Endodermal cell (in vitro differentiated cells): ENCODE measurements at regions not wholly inside any gene's neighbourhood (a gene's known extent, or its start where the extent isn't known, plus 50 kb on each side); places are given as distances from the start of the nearest gene placed in this dataset.

Experiments used
- DNase-seq: peaks from one replicate; pipeline ENCODE4 v3.0.0-alpha.2; 2017
- H3K27ac ChIP-seq: 2 replicates; pipeline ENCODE4 v1.5.1; 2013; ENCODE audit warnings: mild to moderate bottlenecking, low read depth, low read length, moderate library complexity
- H3K27me3 ChIP-seq: 2 replicates; pipeline ENCODE4 v1.6.1; 2013; ENCODE audit warnings: mild to moderate bottlenecking, low read length, moderate library complexity; ENCODE audit not compliant: insufficient read depth, control insufficient read depth, poor library complexity, severe bottlenecking
- H3K36me3 ChIP-seq: 2 replicates; pipeline ENCODE4 v1.7.0; 2013; ENCODE audit warnings: mild to moderate bottlenecking, low read length, moderate library complexity; ENCODE audit not compliant: control insufficient read depth, insufficient read depth
- H3K4me1 ChIP-seq: one replicate; pipeline ENCODE4 v1.7.0; 2013; ENCODE audit warnings: low read length; ENCODE audit not compliant: control insufficient read depth, insufficient read depth
- H3K4me3 ChIP-seq: 2 replicates; pipeline ENCODE4 v1.5.1; 2013; ENCODE audit warnings: mild to moderate bottlenecking, low read length, moderate library complexity
- H3K9ac ChIP-seq: 2 replicates; pipeline ENCODE4 v1.6.1; 2013; ENCODE audit warnings: mild to moderate bottlenecking, low read length, moderate library complexity; ENCODE audit not compliant: poor library complexity, severe bottlenecking; ENCODE audit errors: extremely low read depth
- H3K9me3 ChIP-seq: 2 replicates; pipeline ENCODE4 v1.6.1; 2013; ENCODE audit warnings: mild to moderate bottlenecking, low read length, moderate library complexity; ENCODE audit not compliant: control insufficient read depth
- H3K27ac Mint-ChIP-seq: 2 replicates; pipeline ENCODE4 v1.8.0; 2020; ENCODE audit warnings: mixed read lengths
- H3K27me3 Mint-ChIP-seq: 2 replicates; pipeline ENCODE4 v1.8.0; 2021; ENCODE audit warnings: mild to moderate bottlenecking, mixed read lengths; ENCODE audit not compliant: insufficient read depth
- H3K36me3 Mint-ChIP-seq: 2 replicates; pipeline ENCODE4 v1.8.0; 2020; ENCODE audit warnings: low read depth, mixed read lengths
- H3K4me1 Mint-ChIP-seq: 2 replicates; pipeline ENCODE4 v1.8.0; 2020; ENCODE audit warnings: mixed read lengths
- H3K4me3 Mint-ChIP-seq: 2 replicates; pipeline ENCODE4 v1.8.0; 2020; ENCODE audit warnings: mild to moderate bottlenecking, moderate library complexity, mixed read lengths
- H3K9me3 Mint-ChIP-seq: 2 replicates; pipeline ENCODE4 v1.8.0; 2020; ENCODE audit warnings: mild to moderate bottlenecking, mixed read lengths
- CTCF ChIP-seq: fragments of 200-600 bp; sonication (generic); conservative IDR thresholded peaks from 2 replicates; pipeline ENCODE4 v1.5.0; 2021; ENCODE audit warnings: antibody characterized with exemption, mild to moderate bottlenecking
- WGBS, 2 experiments: methylation state at CpG; one replicate each; pipeline versions ENCODE4 v1.1.5 to v1.1.7; 2013; ENCODE audit warnings: missing lambda C conversion rate in 2 of 2, mixed read lengths in 1 of 2; ENCODE audit not compliant: insufficient coverage in 1 of 2, insufficient read length in 1 of 2; 5-methylcytosine and 5-hydroxymethylcytosine counted together

DNA sequence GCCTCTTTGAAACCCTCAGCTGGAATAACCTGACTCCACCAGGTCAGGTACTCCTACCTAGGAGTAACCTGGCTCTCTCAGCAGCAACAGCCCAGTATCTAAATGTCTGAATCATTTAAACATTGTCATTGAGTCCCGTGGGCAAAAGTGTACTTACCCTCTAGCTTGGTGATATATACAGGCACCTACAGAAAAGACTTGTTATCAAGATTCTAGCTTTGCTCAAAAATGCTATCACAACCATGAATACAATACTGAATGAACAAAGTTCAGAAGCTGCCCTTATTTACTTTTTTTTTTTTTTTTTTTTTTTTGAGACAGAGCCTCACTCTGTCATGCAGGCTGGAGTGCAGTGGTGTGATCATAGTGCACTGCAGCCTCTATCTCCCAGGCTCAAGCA lies 268.2 kb downstream of the ZNF608 start:
- 90 to 100% methylated on average over 1 of the region's 1 CpG for WGBS, 2 experiments
- no peaks in the 10 kb centered on the region for H3K4me1 ChIP-seq
- Mint-ChIP-seq H3K36me3 (no peaks in the 10 kb centered on the region), H3K9me3 (no peaks in the 10 kb centered on the region), H3K4me3 (no peak overlapping the region), H3K4me1 (peaks cover 19% of the 10 kb centered on the region), H3K27ac (no peak overlapping the region), H3K27me3 (no peaks in the 10 kb centered on the region)
- H3K9me3 ChIP-seq: no peaks in the 10 kb centered on the region
- H3K27ac ChIP-seq: no peak overlapping the region
- H3K9ac ChIP-seq: no peak overlapping the region
- DNase-seq: no peak
- no peak for TF ChIP-seq CTCF
- H3K4me3 ChIP-seq: no peak overlapping the region
- H3K27me3 ChIP-seq: no peaks in the 10 kb centered on the region
- no peaks in the 10 kb centered on the region for H3K36me3 ChIP-seq

- no peak overlapping the region for H3K9ac ChIP-seq
- no peaks in the 10 kb centered on the region for H3K36me3 Mint-ChIP-seq
- 77% methylated on average over 2 of the region's 2 CpGs; no CpG with 5 or more reads in 1 of the 2 experiments for WGBS, 2 experiments
- no peak for TF ChIP-seq CTCF
- no peaks in the 10 kb centered on the region for H3K9me3 Mint-ChIP-seq
- no peaks in the 10 kb centered on the region for H3K9me3 ChIP-seq
- no peak overlapping the region for H3K4me3 Mint-ChIP-seq
- H3K27me3 ChIP-seq: no peaks in the 10 kb centered on the region
- H3K4me3 ChIP-seq: no peak overlapping the region
- no peak overlapping the region for H3K27ac Mint-ChIP-seq
- DNase-seq: no peak
- H3K36me3 ChIP-seq: no peaks in the 10 kb centered on the region
- H3K27ac ChIP-seq: no peak overlapping the region
- H3K4me1 Mint-ChIP-seq: peaks cover 19% of the 10 kb centered on the region
- no peaks in the 10 kb centered on the region for H3K4me1 ChIP-seq
- no peaks in the 10 kb centered on the region for H3K27me3 Mint-ChIP-seq
Measured at GRCh38 chr5:124477577-124477976, 268.9 kb downstream of the ZNF608 start.

DNA sequence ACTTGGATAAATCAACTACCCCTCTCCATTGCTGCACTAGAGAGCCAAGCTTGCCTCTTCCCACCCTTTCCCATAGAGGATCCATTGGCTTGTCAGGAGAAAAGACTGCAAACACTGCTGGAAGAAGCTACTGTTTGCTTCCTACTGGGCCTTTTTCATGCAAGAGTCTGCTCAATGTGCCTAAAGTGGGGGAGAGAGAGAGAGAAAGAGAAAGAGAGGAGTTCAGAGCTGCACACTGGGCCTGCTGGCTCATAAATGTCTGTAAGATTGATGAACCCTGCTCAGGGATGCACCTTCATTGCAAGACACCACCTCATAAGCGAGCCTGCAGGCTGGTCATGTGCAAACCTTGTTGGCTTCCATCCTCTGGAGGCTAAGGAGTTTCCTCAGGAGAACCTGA lies 269.4 kb downstream of the ZNF608 start:
- H3K9ac ChIP-seq: no peak overlapping the region
- TF ChIP-seq CTCF: no peak
- H3K27me3 Mint-ChIP-seq: no peaks in the 10 kb centered on the region
- no peaks in the 10 kb centered on the region for H3K9me3 Mint-ChIP-seq
- peaks cover under 1% of the 10 kb centered on the region for H3K36me3 Mint-ChIP-seq
- 80% methylated on average over 1 of the region's 1 CpG; no CpG with 5 or more reads in 1 of the 2 experiments for WGBS, 2 experiments
- H3K4me3 Mint-ChIP-seq: no peak overlapping the region
- H3K9me3 ChIP-seq: no peaks in the 10 kb centered on the region
- DNase-seq: no peak
- no peak overlapping the region for H3K27ac ChIP-seq
- no peaks in the 10 kb centered on the region for H3K36me3 ChIP-seq
- H3K4me1 ChIP-seq: no peaks in the 10 kb centered on the region
- peaks cover 19% of the 10 kb centered on the region for H3K4me1 Mint-ChIP-seq
- H3K4me3 ChIP-seq: no peak overlapping the region
- no peak overlapping the region for H3K27ac Mint-ChIP-seq
- no peaks in the 10 kb centered on the region for H3K27me3 ChIP-seq
